Sigmoid colon (tissue), 6 donors: ENCODE measurements at regions not wholly inside any gene's neighbourhood (a gene's known extent, or its start where the extent isn't known, plus 50 kb on each side); places are given as distances from the start of the nearest gene placed in this dataset.
"Not testable (repeated sequence)": the region's sequence is repeated elsewhere in the genome, so short reads cannot be mapped to it uniquely, and the experiment has no call there.

ENCODE experiments used
- DNase-seq: peaks from one replicate; pipeline ENCODE4 v3.0.0-alpha.2; 2019
- H3K27ac ChIP-seq, 4 donors: fragments of 200-600 bp; sonication (generic); one replicate each; pipeline ENCODE4 v1.5.1; 2016 to 2019; ENCODE audit warnings: mild to moderate bottlenecking in 1 of 4
- H3K27me3 ChIP-seq, 3 donors: fragments of 200-600 bp; sonication (generic); one replicate each; pipeline ENCODE4 v1.5.1; 2019; ENCODE audit warnings: mild to moderate bottlenecking in 1 of 3
- H3K36me3 ChIP-seq, 4 donors: fragments of 200-600 bp; sonication (generic); one replicate each; pipeline ENCODE4 v1.5.1; 2016 to 2019
- H3K4me1 ChIP-seq, 4 donors: fragments of 200-600 bp; sonication (generic); one replicate each; pipeline ENCODE4 v1.5.1; 2017 to 2019
- H3K4me3 ChIP-seq, 4 donors: fragments of 200-600 bp; sonication (generic); one replicate each; pipeline ENCODE4 v1.5.1; 2017 to 2019; ENCODE audit warnings: mild to moderate bottlenecking in 2 of 4, moderate library complexity in 1 of 4
- H3K9me3 ChIP-seq, 4 donors: fragments of 200-600 bp in 3 of 4; sonication (generic) in 3 of 4; one replicate each; pipeline versions ENCODE4 v1.5.1 to v1.6.1; 2013 to 2019
- EP300 ChIP-seq, 4 donors: sonication (generic); formaldehyde crosslinking; IDR thresholded peaks; one replicate each; pipeline ENCODE4 v1.6.1; 2017; ENCODE audit warnings: antibody characterized with exemption in 4 of 4
- POLR2A ChIP-seq, 2 donors: fragments of 450-650 bp; IDR thresholded peaks; one replicate each; pipeline ENCODE4 v1.6.1; 2016; ENCODE audit warnings: antibody characterized with exemption in 2 of 2, mild to moderate bottlenecking in 2 of 2, moderate library complexity in 2 of 2
- POLR2AphosphoS5 ChIP-seq, 4 donors: sonication (generic); formaldehyde crosslinking; IDR thresholded peaks; one replicate each; pipeline ENCODE4 v1.6.1; 2017; ENCODE audit warnings: antibody characterized with exemption in 4 of 4
- WGBS, 2 donors: extraction: QIAGEN DNeasy Blood & Tissue Kit; methylation state at CpG; one replicate each; pipeline ENCODE4 v1.1.7; 2013; 5-methylcytosine and 5-hydroxymethylcytosine counted together
- intact Hi-C: fragments of 100-400 bp; cut with DNase I; formaldehyde crosslinking; loops from one replicate; pipeline ENCODE4 v1.15.1; 2023
- TF ChIP-seq, protein P1 (sequence below), 4 experiments: fragments of 450-650 bp in 3 of 4; fragments of 200-600 bp in 1 of 4; IDR thresholded peaks; one replicate each; pipeline ENCODE4 v1.5.1; 2016 to 2019; ENCODE audit warnings: antibody characterized with exemption in 4 of 4, mild to moderate bottlenecking in 3 of 4, moderate library complexity in 2 of 4
- donor health status: healthy with polysubstance abuse.
- donor health status: healthy.

DNA sequence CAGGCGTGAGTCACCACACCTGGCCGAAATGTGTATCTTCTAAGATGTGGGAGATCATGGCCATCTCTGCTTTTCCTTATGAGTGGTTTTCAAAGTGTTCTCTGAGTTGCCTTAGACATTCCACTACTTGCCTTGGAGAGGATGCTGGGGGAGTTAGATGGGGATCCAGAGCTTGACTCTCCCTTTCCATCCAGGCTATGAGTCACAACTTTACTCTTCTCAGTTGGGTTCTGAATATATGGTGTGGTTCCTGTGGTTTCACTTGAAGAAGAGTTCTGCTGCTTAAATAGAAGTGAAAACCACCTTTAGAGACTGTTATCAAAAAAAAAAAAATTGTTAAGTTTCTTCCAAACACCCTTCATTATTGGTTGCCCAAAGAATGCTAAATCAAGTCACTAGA is 217.6 kb downstream of the ZNF608 start:
- Histone ChIP-seq H3K27me3 (no peaks in the 10 kb centered on the region), H3K4me1 (peaks cover 0 to 12% (median 8%) of the 10 kb centered on the region in 4 donors), H3K27ac (no peak overlapping the region), H3K9me3 (no peaks in the 10 kb centered on the region), H3K4me3 (no peak overlapping the region), H3K36me3 (no peaks in the 10 kb centered on the region)
- no peak for TF ChIP-seq POLR2A (IDR thresholded peaks at IDR 0.05)
- TF ChIP-seq, protein P1, sequence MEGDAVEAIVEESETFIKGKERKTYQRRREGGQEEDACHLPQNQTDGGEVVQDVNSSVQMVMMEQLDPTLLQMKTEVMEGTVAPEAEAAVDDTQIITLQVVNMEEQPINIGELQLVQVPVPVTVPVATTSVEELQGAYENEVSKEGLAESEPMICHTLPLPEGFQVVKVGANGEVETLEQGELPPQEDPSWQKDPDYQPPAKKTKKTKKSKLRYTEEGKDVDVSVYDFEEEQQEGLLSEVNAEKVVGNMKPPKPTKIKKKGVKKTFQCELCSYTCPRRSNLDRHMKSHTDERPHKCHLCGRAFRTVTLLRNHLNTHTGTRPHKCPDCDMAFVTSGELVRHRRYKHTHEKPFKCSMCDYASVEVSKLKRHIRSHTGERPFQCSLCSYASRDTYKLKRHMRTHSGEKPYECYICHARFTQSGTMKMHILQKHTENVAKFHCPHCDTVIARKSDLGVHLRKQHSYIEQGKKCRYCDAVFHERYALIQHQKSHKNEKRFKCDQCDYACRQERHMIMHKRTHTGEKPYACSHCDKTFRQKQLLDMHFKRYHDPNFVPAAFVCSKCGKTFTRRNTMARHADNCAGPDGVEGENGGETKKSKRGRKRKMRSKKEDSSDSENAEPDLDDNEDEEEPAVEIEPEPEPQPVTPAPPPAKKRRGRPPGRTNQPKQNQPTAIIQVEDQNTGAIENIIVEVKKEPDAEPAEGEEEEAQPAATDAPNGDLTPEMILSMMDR (IDR thresholded peaks at IDR 0.05), result no peak
- DNase-seq, result no peak
- intact Hi-C loops, result no loop called here
- WGBS, 2 donors, result 90 to 93% methylated on average over 2 of the region's 2 CpGs

DNA sequence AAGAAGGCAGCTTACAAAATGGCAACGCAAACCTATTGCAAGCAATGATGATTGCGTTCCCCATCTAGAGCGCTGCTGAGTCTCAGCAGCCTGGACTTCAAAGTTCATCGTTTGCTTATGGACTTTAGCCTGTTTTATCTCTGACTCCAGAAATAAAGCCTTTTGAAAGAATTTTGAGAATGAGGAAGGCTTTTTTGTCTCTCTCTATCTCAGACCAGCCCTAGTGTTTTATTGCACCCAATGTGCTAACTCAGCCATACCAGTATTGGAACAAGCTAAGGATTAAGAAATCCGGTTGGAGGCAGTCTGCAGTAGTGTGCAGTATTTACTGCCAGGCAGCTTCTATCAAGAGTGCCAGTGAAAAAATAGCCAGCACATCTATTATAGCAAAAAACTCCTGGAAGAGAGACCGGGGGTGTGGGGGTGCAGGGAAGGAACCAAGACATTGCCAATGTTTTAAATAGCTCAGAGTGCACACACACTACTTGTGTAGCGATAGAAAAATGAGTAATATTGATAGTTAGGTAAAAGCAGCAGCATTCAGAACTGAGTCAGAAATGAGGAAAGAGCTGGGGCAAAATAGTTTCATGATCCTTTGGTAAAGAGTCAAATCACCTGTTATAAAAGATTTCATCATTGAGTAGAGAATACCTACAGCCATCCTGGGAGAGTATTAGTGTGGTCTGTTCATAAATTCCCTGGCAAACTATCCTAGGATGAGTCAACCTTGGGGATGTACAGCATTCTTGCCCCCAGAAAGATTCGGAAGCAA is 219.0 kb downstream of the ZNF608 start:
- intact Hi-C loops, result no loop called here
- TF ChIP-seq, protein P1 (IDR thresholded peaks at IDR 0.05), result no peak
- TF ChIP-seq POLR2AphosphoS5 (IDR thresholded peaks at IDR 0.05), result no peak
- no peak for TF ChIP-seq POLR2A (IDR thresholded peaks at IDR 0.05)
- TF ChIP-seq EP300 (IDR thresholded peaks at IDR 0.05), result no peak
- DNase-seq, result no peak
- WGBS, 2 donors, result 26 to 74% methylated on average over 8 of the region's 8 CpGs
- H3K27me3 ChIP-seq, result no peaks in the 10 kb centered on the region
- H3K36me3 ChIP-seq, result no peaks in the 10 kb centered on the region
- peaks cover 0 to 17% (median 10%) of the 10 kb centered on the region in 4 donors for H3K4me1 ChIP-seq
- no peaks in the 10 kb centered on the region for H3K9me3 ChIP-seq
- no peak overlapping the region for H3K4me3 ChIP-seq
- H3K27ac ChIP-seq, result no peak overlapping the region

DNA sequence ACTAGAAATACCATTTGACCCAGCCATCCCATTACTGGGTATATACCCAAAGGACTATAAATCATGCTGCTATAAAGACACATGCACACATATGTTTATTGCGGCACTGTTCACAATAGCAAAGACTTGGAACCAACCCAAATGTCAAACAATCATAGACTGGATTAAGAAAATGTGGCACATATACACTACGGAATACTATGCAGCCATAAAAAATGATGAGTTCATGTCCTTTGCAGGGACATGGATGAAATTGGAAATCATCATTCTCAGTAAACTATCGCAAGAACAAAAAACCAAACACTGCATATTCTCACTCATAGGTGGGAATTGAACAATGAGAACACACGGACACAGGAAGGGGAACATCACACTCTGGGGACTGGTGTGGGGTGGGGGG is 220.4 kb downstream of the ZNF608 start:
- WGBS, 2 donors, result 72 to 86% methylated on average over 3 of the region's 4 CpGs

DNA sequence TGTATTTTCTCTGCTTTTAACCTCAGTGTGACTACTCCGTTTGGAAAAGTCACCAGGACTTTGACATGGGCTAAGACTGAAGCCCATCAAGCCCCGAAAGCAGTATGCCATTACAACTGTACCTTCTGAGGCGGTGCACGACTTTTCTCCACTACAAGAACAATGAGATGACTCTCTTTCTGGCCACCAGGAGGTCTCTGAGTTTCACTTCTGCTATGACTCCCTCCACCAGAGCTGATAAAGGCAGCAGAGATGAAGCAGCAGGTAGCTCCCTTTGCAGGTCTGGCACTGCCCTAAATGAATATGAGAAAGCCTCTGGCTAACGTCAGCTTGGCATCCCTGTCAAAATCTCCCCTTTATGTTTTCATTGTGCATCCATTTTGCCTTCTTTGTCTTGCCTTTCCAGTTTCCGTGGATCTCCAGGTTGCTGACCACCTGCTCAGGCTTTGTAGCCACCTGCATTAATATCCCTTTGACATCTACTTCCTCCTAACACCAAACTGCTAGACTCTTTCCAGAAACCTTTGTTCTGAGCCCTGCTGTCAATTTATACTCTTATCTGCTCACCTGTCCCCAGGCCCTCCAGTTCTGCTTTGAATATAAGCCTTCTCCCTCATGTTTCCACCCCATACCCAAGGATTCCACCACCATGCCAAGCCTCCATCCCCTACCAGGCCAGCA is 221.7 kb downstream of the ZNF608 start:
- H3K4me1 ChIP-seq, result peaks cover 0 to 24% (median 16%) of the 10 kb centered on the region in 4 donors
- DNase-seq, result no peak
- WGBS, 2 donors, result 79 to 92% methylated on average over 6 of the region's 6 CpGs
- TF ChIP-seq POLR2A (IDR thresholded peaks at IDR 0.05), result no peak
- TF ChIP-seq, protein P1 (IDR thresholded peaks at IDR 0.05), result no peak
- intact Hi-C loops, result loop anchor here (2.0 kb wide), 1 partner anchor 126 kb away; no protein-coding TSS in a partner anchor
- H3K27ac ChIP-seq, result no peak overlapping the region
- no peaks in the 10 kb centered on the region for H3K9me3 ChIP-seq
- no peak overlapping the region for H3K4me3 ChIP-seq
- no peaks in the 10 kb centered on the region for H3K27me3 ChIP-seq
- H3K36me3 ChIP-seq, result no peaks in the 10 kb centered on the region

More for the DNA sequence above, 220.4 kb downstream of the ZNF608 start:
- H3K27me3 ChIP-seq, intact Hi-C loops, H3K27ac ChIP-seq, H3K4me3 ChIP-seq, DNase-seq, H3K36me3 ChIP-seq, H3K9me3 ChIP-seq: not testable (repeated sequence)
- H3K4me1 ChIP-seq, result peaks cover 0 to 17% (median 10%) of the 10 kb centered on the region in 4 donors

DNA sequence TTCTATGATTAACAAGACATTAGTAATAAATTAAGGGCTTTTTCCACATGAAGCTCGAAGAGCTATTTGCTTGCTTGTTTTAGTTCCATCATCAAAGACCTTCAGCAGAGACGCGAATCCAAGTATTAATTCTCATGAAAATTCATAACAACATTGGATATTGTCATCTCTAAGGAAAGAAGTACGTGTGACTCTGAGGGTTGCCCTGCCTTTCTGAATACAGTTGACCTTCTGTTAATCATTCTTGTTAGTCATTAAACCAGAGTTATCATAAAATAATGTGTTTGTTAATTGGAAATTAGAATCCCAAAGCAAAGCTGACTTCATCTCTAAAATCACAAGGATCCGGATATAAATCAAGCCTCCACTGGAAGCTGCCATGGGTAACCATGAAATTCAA is 222.5 kb downstream of the ZNF608 start:
- peaks cover 0 to 32% (median 24%) of the 10 kb centered on the region in 4 donors for H3K4me1 ChIP-seq
- no peak overlapping the region for H3K27ac ChIP-seq
- no peaks in the 10 kb centered on the region for H3K27me3 ChIP-seq
- TF ChIP-seq POLR2A (IDR thresholded peaks at IDR 0.05) (no peak), POLR2AphosphoS5 (IDR thresholded peaks at IDR 0.05) (no peak), EP300 (IDR thresholded peaks at IDR 0.05) (no peak)
- TF ChIP-seq, protein P1 (IDR thresholded peaks at IDR 0.05), result no peak
- no peaks in the 10 kb centered on the region for H3K36me3 ChIP-seq
- intact Hi-C loops, result loop anchor here (2.0 kb wide), 1 partner anchor 127 kb away; no protein-coding TSS in a partner anchor
- H3K4me3 ChIP-seq, result no peak overlapping the region
- 94 to 97% methylated on average over 5 of the region's 5 CpGs for WGBS, 2 donors
- no peak for DNase-seq
- H3K9me3 ChIP-seq, result no peaks in the 10 kb centered on the region
